ENCODE measurements at regions not wholly inside any gene's neighbourhood (a gene's known extent, or its start where the extent isn't known, plus 50 kb on each side); places are given as distances from the start of the nearest gene placed in this dataset.

GRCh38 chr6:170085475-170086401 is 205.1 kb downstream of the DLL1 start:
- no peak for DNase-seq (ENCODE audit: low read depth, low spot score)

GRCh38 chr6:170084166-170084730 is 206.6 kb downstream of the DLL1 start:
- DNase-seq (ENCODE audit: low read depth, low spot score), result no peak

- DNase-seq (ENCODE audit: low read depth, low spot score), result no peak
These were observed 207.4 kb downstream of the DLL1 start for GRCh38 chr6:170083236-170084051.

GRCh38 chr6:170082531-170083187 is 208.2 kb downstream of the DLL1 start:
- no peak for DNase-seq (ENCODE audit: low read depth, low spot score)

- DNase-seq (ENCODE audit: low read depth, low spot score), result no peak
These were observed 208.8 kb downstream of the DLL1 start for GRCh38 chr6:170082067-170082466.

GRCh38 chr6:170081556-170081955 is 209.3 kb downstream of the DLL1 start:
- no peak for DNase-seq (ENCODE audit: low read depth, low spot score)

GRCh38 chr6:170080828-170081371 is 210.0 kb downstream of the DLL1 start:
- no peak for DNase-seq (ENCODE audit: low read depth, low spot score)

- DNase-seq (ENCODE audit: low read depth, low spot score), result no peak
These were observed 210.6 kb downstream of the DLL1 start for GRCh38 chr6:170080169-170080827.

GRCh38 chr6:170076466-170077165 is 214.3 kb downstream of the DLL1 start:
- no peak for DNase-seq (ENCODE audit: low read depth, low spot score)

- DNase-seq (ENCODE audit: low read depth, low spot score), result no peak
These were observed 215.1 kb downstream of the DLL1 start for GRCh38 chr6:170075659-170076223.

GRCh38 chr6:170074907-170075306 is 216.0 kb downstream of the DLL1 start:
- DNase-seq (ENCODE audit: low read depth, low spot score), result no peak

- DNase-seq (ENCODE audit: low read depth, low spot score), result no peak
These were observed 216.4 kb downstream of the DLL1 start for GRCh38 chr6:170074435-170074834.

- no peak for DNase-seq (ENCODE audit: low read depth, low spot score)
These were observed 217.0 kb downstream of the DLL1 start for GRCh38 chr6:170073846-170074245.

GRCh38 chr6:170072246-170072645 is 218.6 kb downstream of the DLL1 start:
- no peak for DNase-seq (ENCODE audit: low read depth, low spot score)

- DNase-seq (ENCODE audit: low read depth, low spot score), result no peak
These were observed 221.3 kb downstream of the DLL1 start for GRCh38 chr6:170069611-170070010.

- DNase-seq (ENCODE audit: low read depth, low spot score), result no peak
These were observed 222.4 kb downstream of the DLL1 start for GRCh38 chr6:170068496-170068895.

GRCh38 chr6:170067923-170068360 is 222.9 kb downstream of the DLL1 start:
- no peak for DNase-seq (ENCODE audit: low read depth, low spot score)

- DNase-seq (ENCODE audit: low read depth, low spot score), result no peak
These were observed 223.7 kb downstream of the DLL1 start for GRCh38 chr6:170067181-170067641.

- DNase-seq (ENCODE audit: low read depth, low spot score), result no peak
These were observed 224.2 kb downstream of the DLL1 start for GRCh38 chr6:170066679-170067078.
